GM19238 (cell line): ENCODE measurements at regions not wholly inside any gene's neighbourhood (a gene's known extent, or its start where the extent isn't known, plus 50 kb on each side); places are given as distances from the start of the nearest gene placed in this dataset.
"Not testable (repeated sequence)": the region's sequence is repeated elsewhere in the genome, so short reads cannot be mapped to it uniquely, and the experiment has no call there.

Source experiments
- DNase-seq: peaks from one replicate; pipeline ENCODE4 v3.0.0; 2011; ENCODE audit warnings: low spot score; ENCODE audit not compliant: insufficient read length

DNA sequence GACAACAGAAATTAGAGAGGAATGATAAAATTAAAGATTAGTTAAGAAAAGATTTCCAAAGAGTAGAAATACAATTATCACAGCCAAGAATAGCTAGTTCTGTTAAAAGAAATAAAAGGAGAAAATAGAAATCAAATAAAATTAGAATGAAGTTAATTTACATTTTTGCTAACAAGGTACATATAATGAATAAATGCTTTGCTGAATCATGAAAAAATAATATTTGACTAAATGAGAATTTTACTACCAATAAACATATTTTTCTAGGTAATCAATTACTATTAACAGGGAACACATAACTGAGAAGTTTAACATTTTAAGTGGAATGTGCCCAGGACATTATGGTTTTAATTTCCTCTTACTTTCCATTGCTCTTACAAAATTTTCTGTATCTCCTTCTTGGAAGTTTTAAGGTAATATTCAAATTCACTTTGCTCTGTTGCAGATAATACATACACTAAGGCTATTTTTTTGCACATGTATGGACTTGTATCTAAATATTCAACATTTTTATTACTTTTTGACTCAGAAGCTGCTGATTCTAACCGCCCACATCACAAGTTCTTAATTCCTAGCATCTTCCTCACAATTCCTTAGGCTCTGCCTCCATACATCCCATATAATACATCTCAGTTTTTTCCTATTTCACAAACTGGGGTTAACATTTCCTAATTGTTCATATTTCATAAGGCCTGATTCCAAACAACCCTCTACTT is 870.7 kb upstream of the INTU start:
- no peak for DNase-seq

DNA sequence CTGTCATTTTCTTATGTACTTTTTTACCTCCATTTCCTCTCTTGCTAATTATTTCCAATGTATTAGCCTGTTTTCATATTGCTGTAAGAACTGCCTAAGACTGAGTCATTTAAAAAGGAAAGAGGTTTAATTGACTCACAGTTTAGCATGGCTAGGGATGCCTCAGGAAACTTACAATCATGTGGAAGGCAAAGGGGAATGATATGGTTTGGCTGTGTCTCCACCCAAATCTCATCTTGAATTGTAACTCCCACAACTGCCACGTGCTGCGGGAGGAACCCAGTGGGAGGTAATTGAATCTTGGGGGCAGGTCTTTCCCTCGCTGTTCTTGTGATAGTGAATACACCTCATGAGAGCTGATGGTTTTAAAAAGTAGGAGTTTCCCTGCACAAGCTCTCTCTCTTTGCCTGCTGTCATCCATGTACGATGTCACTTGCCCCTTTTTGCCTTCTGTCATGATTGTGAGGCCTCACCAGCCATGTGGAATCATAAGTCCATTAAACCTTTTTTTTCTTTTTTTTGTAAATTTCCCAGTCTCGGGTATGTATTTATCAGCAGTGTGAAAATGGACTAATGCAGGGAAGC is 870.0 kb upstream of the INTU start:
- DNase-seq: no peak

DNA sequence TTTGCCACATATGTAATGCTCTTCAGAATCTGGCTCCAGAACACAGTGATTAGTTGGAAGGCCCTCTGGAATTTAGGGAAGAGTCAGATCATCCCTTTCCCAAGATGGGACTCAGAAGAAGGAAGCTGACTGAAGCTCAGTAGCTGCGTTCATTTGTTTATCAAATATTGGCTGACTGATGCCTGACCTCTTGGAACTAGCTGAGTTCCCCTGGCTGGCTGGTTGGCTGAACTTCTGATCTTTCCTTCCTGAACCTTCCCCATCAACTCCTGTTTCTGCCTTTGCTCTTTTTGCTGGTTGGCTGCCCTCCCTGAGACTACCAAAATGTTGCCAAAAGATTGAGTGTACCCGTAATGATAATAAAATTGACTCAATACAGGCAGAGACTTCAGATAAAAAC is 866.5 kb upstream of the INTU start:
- no peak for DNase-seq

DNA sequence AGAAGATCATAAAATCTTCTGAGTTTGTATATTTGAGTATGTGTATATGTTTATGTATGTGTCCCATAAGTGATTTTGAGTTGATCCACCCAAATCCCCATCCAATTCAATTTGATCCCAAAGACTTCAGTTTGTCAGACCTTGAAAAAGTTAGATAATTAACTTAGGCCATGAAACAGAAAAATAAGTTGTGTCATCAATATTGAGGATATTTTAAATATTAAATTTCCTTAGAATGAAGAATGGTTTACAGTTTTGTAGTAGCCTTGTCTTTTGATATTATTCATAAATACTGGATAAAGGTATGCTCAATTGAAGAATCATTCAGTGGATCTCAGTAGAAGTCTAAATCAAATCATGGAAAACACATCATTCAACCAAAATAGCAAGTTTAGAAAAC is 864.4 kb upstream of the INTU start:
- no peak for DNase-seq

DNA sequence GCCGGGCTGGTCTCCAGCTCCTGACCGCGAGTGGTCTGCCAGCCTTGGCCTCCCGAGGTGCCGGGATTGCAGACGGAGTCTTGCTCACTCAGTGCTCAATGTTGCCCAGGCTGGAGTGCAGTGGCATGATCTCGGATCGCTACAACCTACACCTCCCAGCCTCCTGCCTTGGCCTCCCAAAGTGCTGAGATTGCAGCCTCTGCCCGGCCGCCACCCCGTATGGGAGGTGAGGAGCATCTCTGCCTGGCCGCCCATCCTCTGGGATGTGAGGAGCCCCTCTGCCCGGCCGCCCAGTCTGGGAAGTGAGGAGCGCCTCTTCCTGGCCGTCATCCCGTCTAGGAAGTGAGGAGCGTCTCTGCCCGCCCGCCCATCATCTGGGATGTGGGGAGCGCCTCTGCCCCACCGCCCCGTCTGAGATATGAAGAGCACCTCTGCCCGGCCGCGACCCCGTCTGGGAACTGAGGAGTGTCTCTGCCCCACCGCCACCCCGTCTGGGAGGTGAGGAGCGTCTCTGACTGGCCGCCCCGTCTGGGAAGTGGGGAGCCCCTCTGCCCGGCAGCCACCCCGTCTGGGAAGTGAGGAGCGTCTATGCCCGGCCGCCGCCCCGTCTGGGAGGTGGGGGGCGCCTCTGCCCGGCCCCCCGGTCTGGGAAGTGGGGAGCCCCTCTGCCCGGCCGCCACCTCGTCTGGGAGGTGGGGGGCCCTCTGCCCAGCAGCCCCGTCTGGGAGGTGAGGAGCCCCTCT is 861.8 kb upstream of the INTU start:
- DNase-seq: not testable (repeated sequence)

DNA sequence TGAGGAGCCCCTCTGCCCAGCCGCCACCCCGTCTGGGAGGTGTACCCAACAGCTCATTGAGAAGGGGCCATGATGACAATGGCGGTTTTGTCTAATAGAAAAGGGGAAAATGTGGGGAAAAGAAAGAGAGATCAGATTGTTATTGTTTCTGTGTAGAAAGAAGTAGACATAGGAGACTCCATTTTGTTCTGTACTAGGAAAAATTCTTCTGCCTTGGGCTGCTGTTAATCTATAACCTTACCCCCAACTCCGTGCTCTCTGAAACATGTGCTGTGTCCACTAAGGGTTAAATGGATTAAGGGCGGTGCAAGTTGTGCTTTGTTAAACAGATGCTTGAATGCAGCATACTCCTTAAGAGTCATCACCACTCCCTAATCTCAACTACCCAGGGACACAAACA is 861.1 kb upstream of the INTU start:
- not testable (repeated sequence) for DNase-seq

DNA sequence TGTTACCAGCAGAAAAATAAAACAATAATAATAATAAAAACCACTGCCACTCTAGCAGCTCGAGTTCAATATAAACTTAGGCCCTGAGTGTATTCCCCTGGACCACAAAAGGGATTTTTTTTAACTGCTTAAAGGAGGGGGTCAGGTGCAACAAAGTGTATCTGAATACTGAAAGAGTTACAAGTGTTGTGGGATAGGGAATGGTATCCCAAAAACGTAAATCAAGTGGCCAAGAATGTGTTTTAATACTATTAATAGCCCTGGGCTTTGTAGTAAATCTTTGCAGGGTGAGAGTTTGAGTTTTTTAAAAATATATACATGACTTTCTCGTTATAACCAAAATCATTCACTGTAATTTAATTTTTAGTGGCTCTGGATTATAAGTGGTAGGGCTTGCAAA is 860.1 kb upstream of the INTU start:
- DNase-seq: no peak

DNA sequence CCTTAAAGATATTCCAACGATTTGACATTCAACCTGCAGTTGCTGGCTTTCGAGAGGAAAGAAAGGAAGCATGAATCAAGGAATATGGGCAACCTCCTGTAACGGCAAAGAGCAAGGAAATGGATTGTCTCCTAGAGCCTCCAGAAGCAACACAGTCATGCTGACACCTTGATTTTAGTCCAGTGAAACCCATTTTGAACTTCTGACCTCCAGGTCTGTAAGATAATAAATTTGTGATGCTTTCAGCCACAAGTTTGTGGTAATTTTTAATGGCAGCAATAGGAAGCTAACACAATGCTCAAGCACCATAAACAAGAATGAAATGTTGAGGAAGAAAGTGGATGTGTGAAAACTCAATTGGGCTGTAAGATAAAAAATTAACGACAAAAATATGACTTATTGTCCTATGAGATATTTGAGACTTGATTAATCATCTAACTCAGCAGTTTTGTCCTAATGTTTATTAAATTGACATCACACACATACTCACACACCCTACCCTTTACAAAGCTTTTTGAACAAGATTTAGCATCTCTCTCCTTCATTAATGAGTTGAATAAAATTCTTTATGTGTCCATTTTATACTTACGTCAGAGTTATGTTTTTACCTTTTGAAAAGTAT is 857.2 kb upstream of the INTU start:
- DNase-seq: no peak

DNA sequence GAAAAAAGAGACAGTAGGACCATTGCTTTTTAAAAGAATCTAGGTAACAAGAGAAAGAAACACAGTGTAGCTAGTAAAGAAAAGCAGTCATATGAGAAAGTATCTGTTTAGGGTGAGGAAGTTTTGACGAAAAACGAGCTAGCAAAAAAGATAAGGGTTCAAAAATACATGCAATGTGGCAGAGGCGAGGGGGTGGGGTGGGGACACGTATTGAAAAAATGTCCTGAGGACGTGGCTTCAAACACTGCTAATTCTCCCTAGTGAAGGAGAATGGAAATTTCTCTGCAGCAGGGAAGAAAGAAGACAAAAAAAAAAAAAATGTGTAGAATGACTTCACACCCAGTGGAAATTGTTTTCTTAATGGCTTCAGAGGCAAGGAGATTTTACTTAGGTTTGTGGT is 856.4 kb upstream of the INTU start:
- DNase-seq: no peak

DNA sequence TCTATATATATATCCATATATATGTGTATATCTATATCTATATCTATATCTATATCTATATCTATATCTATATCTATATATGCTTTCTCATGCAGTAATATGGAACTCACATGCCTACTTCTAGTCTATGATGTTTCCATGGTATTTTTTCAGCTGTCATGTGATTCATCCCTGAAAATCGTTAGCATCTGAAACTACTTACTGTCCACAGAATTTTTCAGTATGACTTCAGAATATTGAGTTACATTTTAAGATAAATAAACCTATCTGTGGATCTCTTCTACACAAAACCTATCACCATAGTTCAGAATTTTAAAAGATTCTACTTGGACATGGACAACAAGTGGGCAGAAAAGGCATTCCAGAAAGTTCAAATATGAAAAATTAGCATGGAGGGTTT is 855.1 kb upstream of the INTU start:
- no peak for DNase-seq

DNA sequence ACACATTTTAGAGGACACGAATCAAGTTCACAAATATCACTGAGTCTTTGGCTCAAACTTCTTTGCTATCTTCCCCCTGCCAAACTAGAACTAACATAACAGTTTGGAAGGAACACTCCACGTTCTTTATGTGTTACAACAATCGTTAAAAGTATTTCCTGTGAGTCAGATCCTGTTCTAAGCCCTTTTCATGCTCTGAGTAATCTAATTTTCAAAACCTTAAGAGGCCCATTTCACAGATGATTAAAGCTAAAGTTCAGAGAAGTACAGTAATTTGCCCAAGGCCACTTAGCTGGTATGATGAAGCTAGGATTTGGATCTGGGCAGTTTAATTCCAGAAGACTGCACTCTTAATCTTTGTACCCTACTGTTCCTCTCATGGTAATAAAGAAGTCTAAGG is 854.4 kb upstream of the INTU start:
- no peak for DNase-seq

DNA sequence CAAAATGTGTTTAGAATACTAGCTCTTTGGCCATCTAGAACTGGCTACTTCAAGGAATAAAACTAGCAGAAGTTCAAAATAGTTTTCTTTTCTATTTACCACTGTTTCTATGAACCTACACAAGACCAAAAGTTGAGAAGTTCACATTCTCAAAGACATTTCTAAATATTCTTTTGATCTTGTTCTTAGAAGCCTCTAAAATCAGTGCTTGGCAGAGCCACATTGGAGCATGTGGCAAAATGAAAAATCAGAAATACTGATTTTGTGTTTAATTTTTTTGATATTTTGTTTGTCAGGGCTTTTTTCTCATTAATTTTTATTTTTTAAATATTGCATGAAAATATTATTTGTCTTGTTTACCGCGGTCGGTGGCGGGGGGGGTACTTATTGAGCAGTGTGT is 853.8 kb upstream of the INTU start:
- DNase-seq: no peak

DNA sequence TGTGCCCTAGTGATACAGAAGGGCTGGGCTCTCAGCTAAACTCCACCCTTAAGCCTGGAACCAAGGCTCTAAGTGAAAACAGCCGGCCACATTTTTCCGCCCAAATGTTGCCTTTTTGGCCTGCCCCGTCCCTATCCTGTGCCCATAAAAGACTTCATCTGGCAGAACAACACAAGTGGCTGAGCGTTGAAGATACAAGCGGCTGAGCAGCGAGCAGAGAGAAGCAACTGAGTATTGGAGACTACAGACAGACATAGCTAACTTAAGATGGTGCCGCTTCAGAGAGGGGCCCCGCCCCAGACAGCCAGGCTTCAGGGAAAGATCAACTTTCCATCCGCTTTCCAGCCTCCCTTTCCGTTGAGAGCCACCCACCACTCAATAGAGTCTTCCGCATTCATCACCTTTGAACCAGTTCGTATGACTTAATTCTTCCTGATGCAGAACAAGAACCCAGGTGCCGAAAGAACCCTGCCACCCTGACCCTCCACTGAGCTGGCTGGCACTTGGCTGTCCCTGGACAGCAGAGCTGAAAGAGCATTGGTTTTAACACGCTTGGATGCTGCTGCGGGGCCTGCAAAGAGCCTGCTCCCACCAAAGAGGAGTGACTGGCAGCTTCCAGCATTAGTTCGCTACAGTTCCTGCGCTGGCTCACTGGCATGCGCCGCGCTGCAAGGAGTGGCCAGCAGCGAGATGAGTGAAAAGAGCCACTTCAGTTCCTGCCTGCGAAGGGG is 853.2 kb upstream of the INTU start:
- no peak for DNase-seq

DNA sequence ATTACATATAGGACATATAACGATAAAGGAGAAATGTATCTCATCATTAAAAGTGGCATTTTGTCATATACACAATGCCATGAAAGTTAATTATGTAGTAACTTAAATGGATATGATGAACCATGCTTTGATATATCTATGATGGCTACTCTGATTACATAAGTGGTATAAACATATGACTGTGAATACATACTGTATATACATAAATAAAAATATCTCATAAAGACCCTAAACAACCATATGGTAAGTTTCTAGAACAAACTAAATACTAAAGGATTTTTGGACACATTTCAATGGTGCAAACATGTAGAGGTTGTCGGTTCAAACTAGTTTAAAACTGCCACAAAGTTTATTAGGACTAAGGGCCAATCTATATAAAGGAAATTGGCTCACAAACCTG is 849.6 kb upstream of the INTU start:
- DNase-seq: no peak

DNA sequence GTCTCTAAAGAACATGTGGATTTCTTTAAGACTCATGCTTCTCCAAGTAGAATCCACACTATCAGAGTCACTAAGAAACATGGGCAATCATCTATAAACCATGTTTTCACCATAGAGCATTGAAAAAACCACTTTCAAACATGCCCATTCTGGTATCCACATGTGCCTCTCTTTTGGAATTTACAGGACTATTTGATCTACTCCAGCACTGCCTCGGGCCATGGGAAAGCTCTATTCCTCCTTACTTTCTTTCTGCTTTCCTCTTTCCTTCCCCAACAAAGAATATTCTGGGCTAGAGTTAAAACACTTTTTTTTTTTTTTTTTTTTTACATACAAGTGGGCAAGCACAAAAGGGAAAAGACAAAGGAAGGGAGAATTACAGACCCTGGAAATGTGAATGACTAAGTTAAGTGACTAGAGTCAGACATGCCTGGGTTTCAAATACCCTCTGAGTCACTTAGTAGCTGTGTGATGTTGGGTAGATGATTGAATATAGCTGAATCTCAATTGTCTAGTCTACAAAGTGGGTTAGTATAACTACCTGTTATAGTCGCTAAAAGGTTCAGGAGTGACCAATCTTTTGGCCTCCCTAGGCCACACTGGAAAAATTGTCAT is 847.7 kb upstream of the INTU start:
- DNase-seq: no peak

DNA sequence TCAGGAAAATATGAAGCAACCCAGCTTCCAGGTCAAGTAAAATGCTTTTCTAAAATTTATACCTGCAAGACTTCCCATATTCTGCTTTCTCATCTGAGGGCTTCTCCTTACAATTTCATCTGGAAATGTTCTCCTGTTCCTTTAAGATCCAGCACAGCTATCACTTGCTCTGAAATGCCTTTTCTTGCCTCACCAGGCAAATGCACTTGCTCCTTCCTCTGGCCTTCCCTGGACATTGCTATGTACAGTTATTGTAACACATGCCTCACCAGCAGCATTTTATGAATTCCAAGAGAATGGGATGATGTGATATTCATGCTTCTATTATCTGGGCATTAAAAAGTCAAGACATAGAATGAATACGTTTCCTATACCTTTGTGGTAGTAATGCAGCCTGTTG is 842.1 kb upstream of the INTU start:
- no peak for DNase-seq

DNA sequence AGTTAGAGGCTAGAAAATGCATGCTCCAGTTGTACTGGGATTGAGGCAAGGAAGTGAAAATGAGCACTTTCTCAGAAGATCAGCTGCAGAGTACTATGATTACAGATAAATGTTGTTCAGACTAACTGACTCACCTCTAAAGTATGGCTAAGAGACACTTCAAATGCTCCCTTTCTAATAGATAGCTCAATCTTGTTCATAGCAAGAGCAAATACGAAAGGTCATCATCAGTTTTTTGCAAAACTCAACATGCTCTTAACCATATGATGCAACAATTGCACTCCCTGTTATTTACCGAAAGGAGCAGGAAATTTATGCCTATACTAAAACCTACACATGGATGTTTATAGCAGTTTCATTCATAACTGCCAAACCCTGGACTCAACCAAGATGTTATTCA is 838.4 kb upstream of the INTU start:
- no peak for DNase-seq

DNA sequence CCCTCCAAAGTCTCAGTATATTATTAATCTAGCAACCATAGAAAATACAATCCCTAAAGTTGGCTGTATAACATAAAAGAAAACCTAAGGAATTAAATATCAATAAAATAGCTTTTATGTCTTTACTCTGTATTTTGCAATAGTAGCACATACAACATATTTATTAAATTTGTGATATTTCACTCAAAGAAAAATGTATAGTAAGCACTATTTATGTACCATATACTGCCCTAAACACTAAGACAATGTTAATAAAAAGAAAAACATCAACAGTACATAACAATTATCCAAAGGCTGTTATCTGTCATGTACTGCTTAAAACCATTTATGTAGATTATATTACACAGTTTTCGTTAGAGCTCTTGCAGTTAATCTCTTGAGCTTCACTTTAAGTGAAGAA is 834.5 kb upstream of the INTU start:
- no peak for DNase-seq

DNA sequence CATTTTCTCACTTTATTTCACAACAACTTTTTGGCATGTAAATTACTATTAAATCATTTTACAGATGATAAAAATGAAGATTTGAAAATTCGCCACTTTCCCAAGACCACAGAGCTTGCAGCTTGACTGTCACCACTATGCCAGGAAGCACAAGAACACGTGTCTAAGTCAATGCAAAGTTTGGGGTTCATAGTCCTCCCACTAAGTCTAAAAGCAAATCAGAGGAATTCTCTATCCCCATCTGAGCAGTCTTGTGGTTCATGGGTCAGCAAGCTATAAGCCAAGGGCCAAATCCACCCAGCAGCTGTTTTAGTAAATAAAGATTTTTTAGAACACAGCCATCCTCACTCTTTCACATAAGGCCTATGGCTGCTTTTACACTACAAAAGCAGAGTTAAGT is 833.3 kb upstream of the INTU start:
- DNase-seq: no peak

DNA sequence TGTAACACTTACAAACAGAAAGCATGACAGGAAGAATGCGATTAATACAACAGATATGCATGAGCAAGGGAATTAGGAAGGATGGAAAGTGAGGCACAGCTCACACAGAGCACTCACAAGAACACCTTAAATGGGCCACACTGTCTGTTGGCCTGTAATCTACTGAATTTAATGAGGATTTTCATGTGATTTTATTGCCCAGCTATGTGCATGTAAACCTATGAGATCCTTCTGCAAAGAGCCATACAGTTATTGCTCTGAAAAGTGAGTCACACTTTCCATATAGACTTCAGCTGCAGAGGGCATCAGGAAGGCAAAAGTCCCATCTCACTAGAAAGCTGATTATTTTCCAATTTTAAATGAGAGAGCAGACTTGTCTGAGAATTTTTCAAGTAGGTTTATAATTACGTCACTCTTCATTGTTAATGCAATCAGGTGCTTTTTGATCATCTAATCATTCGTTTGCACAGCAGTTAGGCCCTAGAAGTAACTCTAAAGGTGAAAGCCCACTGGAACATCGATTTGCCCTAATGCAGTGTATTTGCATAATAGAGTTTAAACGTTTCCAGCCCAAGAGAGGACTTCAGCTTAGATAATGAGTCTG is 832.7 kb upstream of the INTU start:
- no peak for DNase-seq

DNA sequence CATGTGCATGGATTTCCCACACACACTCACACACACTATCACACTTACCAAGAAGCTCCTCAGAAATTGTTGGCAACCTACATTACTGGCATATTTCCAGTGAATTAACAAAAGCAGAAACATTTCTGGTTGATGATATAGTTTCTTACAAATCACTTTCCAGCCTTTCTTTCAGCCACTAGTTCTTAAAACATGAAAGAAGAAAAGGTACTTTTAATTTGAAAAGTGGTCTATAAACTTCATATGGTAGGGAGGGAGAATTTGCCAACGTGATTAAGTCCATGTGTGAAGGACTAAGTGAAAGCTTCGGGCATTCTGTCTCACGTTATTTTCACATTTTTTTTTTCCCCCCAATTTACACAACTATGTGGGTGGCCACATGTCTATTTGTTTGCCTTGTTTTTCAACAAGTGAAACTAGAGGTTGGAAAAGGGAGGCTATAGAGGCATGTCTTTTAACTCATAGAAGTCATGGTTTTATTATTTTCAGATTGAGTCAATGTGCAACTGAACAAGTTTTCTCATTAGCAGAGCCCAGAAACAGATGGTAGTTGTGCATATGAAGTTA is 832.1 kb upstream of the INTU start:
- no peak for DNase-seq
